CD14-positive monocyte (primary cell): ENCODE measurements at regions not wholly inside any gene's neighbourhood (a gene's known extent, or its start where the extent isn't known, plus 50 kb on each side); places are given as distances from the start of the nearest gene placed in this dataset.

Experiments used
- DNase-seq, 3 donors: peaks; one replicate each; pipeline ENCODE4 v3.0.0-alpha.2; 2011 to 2022
- H2AFZ ChIP-seq: 2 replicates; pipeline ENCODE4 v1.6.0; 2012; ENCODE audit warnings: mild to moderate bottlenecking, low read depth, low read length, inconsistent platforms; ENCODE audit not compliant: insufficient read depth, poor library complexity, severe bottlenecking
- H3K27ac ChIP-seq, 2 donors: 1 replicate in 1 of 2; 2 replicates in 1 of 2; pipeline ENCODE4 v1.5.1; 2012 to 2013; ENCODE audit warnings: low read length in 2 of 2, control low read depth in 1 of 2, inconsistent platforms in 1 of 2, low read depth in 1 of 2, mild to moderate bottlenecking in 1 of 2
- H3K27me3 ChIP-seq, 2 donors: one replicate each; pipeline versions ENCODE4 v1.6.0 to v1.6.1; 2011 to 2013; ENCODE audit warnings: low read length in 2 of 2; ENCODE audit not compliant: control insufficient read depth in 2 of 2, insufficient read depth in 2 of 2
- H3K36me3 ChIP-seq, 2 donors: replicated peaks in 1 of 2; 1 replicate in 1 of 2; 2 replicates in 1 of 2; pipeline versions ENCODE4 v1.5.1 to v1.6.1; 2012 to 2013; ENCODE audit warnings: low read length in 2 of 2, control low read depth in 1 of 2, inconsistent platforms in 1 of 2, mild to moderate bottlenecking in 1 of 2; ENCODE audit not compliant: insufficient read depth in 2 of 2, control insufficient read depth in 1 of 2
- H3K4me1 ChIP-seq, 2 donors: 1 replicate in 1 of 2; 2 replicates in 1 of 2; pipeline versions ENCODE4 v1.5.1 to v1.6.1; 2012 to 2013; ENCODE audit warnings: low read length in 2 of 2, control low read depth in 1 of 2, inconsistent platforms in 1 of 2, mild to moderate bottlenecking in 1 of 2, moderate library complexity in 1 of 2; ENCODE audit not compliant: insufficient read depth in 2 of 2, control insufficient read depth in 1 of 2
- H3K4me2 ChIP-seq: replicated peaks from 2 replicates; pipeline ENCODE3; 2012; ENCODE audit warnings: low read length, moderate library complexity, mild to moderate bottlenecking; ENCODE audit not compliant: poor library complexity, severe bottlenecking; ENCODE audit errors: extremely low read depth
- H3K4me3 ChIP-seq, 3 experiments: fragments of 200-600 bp in 1 of 3; sonication (generic) in 1 of 3; replicated peaks in 1 of 3; 1 replicate in 2 of 3; 2 replicates in 1 of 3; pipeline ENCODE4 v1.5.1; 2011 to 2013; ENCODE audit warnings: low read length in 3 of 3, mild to moderate bottlenecking in 3 of 3, control low read depth in 2 of 3, low read depth in 2 of 3, inconsistent platforms in 1 of 3, moderate library complexity in 1 of 3
- H3K79me2 ChIP-seq: 2 replicates; pipeline ENCODE4 v1.6.0; 2012; ENCODE audit warnings: mild to moderate bottlenecking, control low read depth, inconsistent platforms, low read length, moderate library complexity; ENCODE audit not compliant: insufficient read depth
- H3K9ac ChIP-seq: 2 replicates; pipeline ENCODE4 v1.6.0; 2017; ENCODE audit warnings: low read length, mild to moderate bottlenecking; ENCODE audit not compliant: insufficient read depth, poor library complexity, severe bottlenecking
- H3K9me3 ChIP-seq, 2 donors: replicated peaks in 1 of 2; 1 replicate in 1 of 2; 2 replicates in 1 of 2; pipeline versions ENCODE4 v1.5.1 to v1.6.1; 2012 to 2013; ENCODE audit warnings: low read length in 2 of 2, control low read depth in 1 of 2; ENCODE audit not compliant: control insufficient read depth in 1 of 2, insufficient read depth in 1 of 2
- H4K20me1 ChIP-seq: 2 replicates; pipeline ENCODE4 v1.6.0; 2012; ENCODE audit warnings: mild to moderate bottlenecking, low read length, control low read depth, moderate library complexity; ENCODE audit not compliant: insufficient read depth
- H3K27ac Mint-ChIP-seq, 7 donors: one replicate each; pipeline ENCODE4 v1.8.0; 2020; ENCODE audit warnings: mild to moderate bottlenecking in 7 of 7, mixed read lengths in 7 of 7, moderate library complexity in 6 of 7, inconsistent platforms in 2 of 7
- H3K27me3 Mint-ChIP-seq, 3 donors: one replicate each; pipeline ENCODE4 v1.8.0; 2021 to 2022; ENCODE audit warnings: low read depth in 3 of 3, mild to moderate bottlenecking in 3 of 3, mixed read lengths in 3 of 3, moderate library complexity in 3 of 3, inconsistent platforms in 1 of 3
- H3K36me3 Mint-ChIP-seq, 2 donors: one replicate each; pipeline ENCODE4 v1.8.0; 2020; ENCODE audit warnings: mixed read lengths in 2 of 2, inconsistent platforms in 1 of 2, mild to moderate bottlenecking in 1 of 2
- H3K4me1 Mint-ChIP-seq: one replicate; pipeline ENCODE4 v1.8.0; 2020; ENCODE audit warnings: mild to moderate bottlenecking, mixed read lengths
- H3K4me3 Mint-ChIP-seq, 2 donors: one replicate each; pipeline ENCODE4 v1.8.0; 2020; ENCODE audit warnings: mild to moderate bottlenecking in 2 of 2, mixed read lengths in 2 of 2, moderate library complexity in 1 of 2
- H3K9me3 Mint-ChIP-seq, 7 donors: one replicate each; pipeline ENCODE4 v1.8.0; 2020 to 2022; ENCODE audit warnings: mixed read lengths in 7 of 7, mild to moderate bottlenecking in 6 of 7, moderate library complexity in 6 of 7, inconsistent platforms in 2 of 7
- CTCF ChIP-seq: fragments of 200-600 bp; IDR thresholded peaks from one replicate; pipeline ENCODE4 v1.8.0; 2022; ENCODE audit warnings: antibody characterized with exemption, mild to moderate bottlenecking
- WGBS: methylation state at CpG from one replicate; pipeline ENCODE4 v1.1.5; 2013; ENCODE audit warnings: missing lambda C conversion rate; ENCODE audit not compliant: insufficient coverage; 5-methylcytosine and 5-hydroxymethylcytosine counted together
- intact Hi-C, 2 donors: fragments of 100-400 bp; cut with micrococcal nuclease; formaldehyde crosslinking; loops; one replicate each; pipeline versions ENCODE4 v1.15.0 to v1.15.1; 2023

GRCh38 chrX:857376-857775 is 226.8 kb downstream of the SHOX start:
- no peak overlapping the region for H3K4me3 ChIP-seq
- Mint-ChIP-seq H3K36me3 (no peaks in the 10 kb centered on the region), H3K4me3 (no peak overlapping the region), H3K27me3 (peaks cover 3 to 8% (median 6%) of the 10 kb centered on the region in 3 donors), H3K9me3 (peaks cover 3 to 21% (median 5%) of the 10 kb centered on the region in 7 donors), H3K27ac (no peak overlapping the region), H3K4me1 (no peaks in the 10 kb centered on the region)
- TF ChIP-seq CTCF, result no peak
- no peak overlapping the region for H3K9ac ChIP-seq
- no peaks in the 10 kb centered on the region for H3K36me3 ChIP-seq
- no peaks in the 10 kb centered on the region for H3K9me3 ChIP-seq
- H3K27me3 ChIP-seq, result no peaks in the 10 kb centered on the region
- no peak overlapping the region for H2AFZ ChIP-seq
- H3K4me1 ChIP-seq, result no peaks in the 10 kb centered on the region
- 100% methylated on average over 3 of the region's 5 CpGs for WGBS
- DNase-seq, result no peak
- no peak overlapping the region for H3K4me2 ChIP-seq
- intact Hi-C loops, result no loop called here
- no peaks in the 10 kb centered on the region for H3K79me2 ChIP-seq
- no peaks in the 10 kb centered on the region for H4K20me1 ChIP-seq
- H3K27ac ChIP-seq, result no peak overlapping the region

- no CpG with 5 or more reads among the region's 14 CpGs for WGBS
- Mint-ChIP-seq H3K4me1 (no peaks in the 10 kb centered on the region), H3K4me3 (no peak overlapping the region), H3K9me3 (peaks cover 0 to 21% (median 5%) of the 10 kb centered on the region in 7 donors), H3K36me3 (no peaks in the 10 kb centered on the region), H3K27ac (no peak overlapping the region), H3K27me3 (peaks cover 3 to 9% (median 8%) of the 10 kb centered on the region in 3 donors)
- Histone ChIP-seq H3K4me2 (no peak overlapping the region), H3K9ac (no peak overlapping the region), H3K9me3 (no peaks in the 10 kb centered on the region), H4K20me1 (no peaks in the 10 kb centered on the region), H3K4me1 (no peaks in the 10 kb centered on the region), H3K36me3 (no peaks in the 10 kb centered on the region), H3K27ac (no peak overlapping the region), H3K27me3 (no peaks in the 10 kb centered on the region), H3K79me2 (no peaks in the 10 kb centered on the region), H2AFZ (no peak overlapping the region), H3K4me3 (no peak overlapping the region)
- TF ChIP-seq CTCF, result no peak
- intact Hi-C loops, result no loop called here
- no peak for DNase-seq
Observed at GRCh38 chrX:856566-857290, 226.1 kb downstream of the SHOX start.
